K562 (cell line): ENCODE measurements at regions not wholly inside any gene's neighbourhood (a gene's known extent, or its start where the extent isn't known, plus 50 kb on each side); places are given as distances from the start of the nearest gene placed in this dataset.
"Not testable (repeated sequence)": the region's sequence is repeated elsewhere in the genome, so short reads cannot be mapped to it uniquely, and the experiment has no call there.

Experiments used
- ATAC-seq: fragments of 200-7000 bp; cut with Tn5 transposase; 3 replicates; pipeline ENCODE4 v1.9.1; 2020; ENCODE audit warnings: moderate library complexity
- BruUV-seq: library from RNA; stranded (reverse); fragments of 400-500 nt; replicated peaks from 2 replicates; lab custom pipeline; 2021; lab: Mats Ljungman, UMichigan
- CTCF ChIA-PET: fragments of 300-600 bp; formaldehyde crosslinking; extraction: SDS; loops from one replicate; lab custom pipeline; 2021; ENCODE audit warnings: low intra/inter-chr PET ratio; lab: Yijun Ruan, JAX
- POLR2A ChIA-PET: fragments of 300-600, 350-650 bp; sonication (Branson Sonifier 250); formaldehyde crosslinking; extraction: SDS; loops from one replicate; lab custom pipeline; 2021; ENCODE audit warnings: antibody characterized with exemption, inconsistent platforms; lab: Yijun Ruan, JAX
- DNase-seq, 4 experiments: peaks; one replicate each; pipeline versions ENCODE4 v3.0.0 to v3.0.0-alpha.2; 2011 to 2018; ENCODE audit warnings: low spot score in 3 of 4, mixed read lengths in 3 of 4; ENCODE audit errors: extremely low read depth in 1 of 4
- FAIRE-seq: peaks from 2 replicates; lab custom pipeline; 2011; peaks lifted over from hg19 to GRCh38; lab: Jason Lieb, UNC
- H2AFZ ChIP-seq: 2 replicates; pipeline ENCODE4 v1.6.0; 2011; ENCODE audit warnings: low read depth, low read length, control low read depth, inconsistent platforms
- H3K27ac ChIP-seq: fragments of 200-600 bp; 3 replicates; pipeline ENCODE4 v1.8.0; 2011; ENCODE audit warnings: low read depth, mild to moderate bottlenecking, control low read depth, inconsistent platforms, low read length, moderate library complexity, mixed read lengths; ENCODE audit errors: extremely low read depth
- H3K27me3 ChIP-seq, 2 experiments: fragments of 300-600 bp in 1 of 2; 2 replicates in 1 of 2; 3 replicates in 1 of 2; pipeline versions ENCODE4 v1.6.0 to v1.8.0; 2011; ENCODE audit warnings: inconsistent platforms in 2 of 2, low read length in 2 of 2, mild to moderate bottlenecking in 1 of 2, mixed read lengths in 1 of 2, moderate library complexity in 1 of 2; ENCODE audit not compliant: control insufficient read depth in 2 of 2, insufficient read depth in 2 of 2
- H3K36me3 ChIP-seq: fragments of 300-600 bp; 3 replicates; pipeline ENCODE4 v1.8.0; 2011; ENCODE audit warnings: mild to moderate bottlenecking, low read length, inconsistent platforms; ENCODE audit not compliant: control insufficient read depth, insufficient read depth
- H3K4me1 ChIP-seq, 2 experiments: fragments of 200-600 bp in 1 of 2; replicated peaks in 1 of 2; 2 replicates in 1 of 2; 3 replicates in 1 of 2; pipeline versions ENCODE4 v1.5.1 to v1.8.0; 2011; ENCODE audit warnings: inconsistent platforms in 2 of 2, low read length in 2 of 2, mild to moderate bottlenecking in 1 of 2, mixed read lengths in 1 of 2, moderate library complexity in 1 of 2; ENCODE audit not compliant: control insufficient read depth in 2 of 2, insufficient read depth in 2 of 2
- H3K4me2 ChIP-seq: 2 replicates; pipeline ENCODE4 v1.6.1; 2011; ENCODE audit warnings: low read length, control low read depth, inconsistent platforms, mixed read lengths; ENCODE audit not compliant: insufficient read depth
- H3K4me3 ChIP-seq: fragments of 200-600 bp; sonication (generic), shearing (Covaris generic); 2 replicates; pipeline ENCODE4 v1.5.1; 2016; ENCODE audit warnings: control low read depth, inconsistent platforms
- H3K79me2 ChIP-seq: fragments of 200-600 bp; 3 replicates; pipeline ENCODE4 v1.8.0; 2011; ENCODE audit warnings: low read length, inconsistent platforms; ENCODE audit not compliant: control insufficient read depth, insufficient read depth
- H3K9ac ChIP-seq, 2 experiments: 2 replicates each; pipeline versions ENCODE4 v1.6.0 to v1.6.1; 2011; ENCODE audit warnings: low read depth in 2 of 2, low read length in 2 of 2, control low read depth in 1 of 2, inconsistent platforms in 1 of 2, mild to moderate bottlenecking in 1 of 2, mixed read lengths in 1 of 2; ENCODE audit not compliant: insufficient read depth in 1 of 2
- H3K9me1 ChIP-seq: one replicate; pipeline ENCODE4 v1.6.0; 2011; ENCODE audit warnings: inconsistent platforms, mild to moderate bottlenecking, low read length, moderate library complexity; ENCODE audit not compliant: control insufficient read depth, insufficient read depth
- H3K9me3 ChIP-seq: replicated peaks from 2 replicates; pipeline ENCODE4 v1.5.1; 2011; ENCODE audit warnings: low read depth, low read length, inconsistent platforms; ENCODE audit not compliant: control insufficient read depth, insufficient read depth
- H4K20me1 ChIP-seq: replicated peaks from 2 replicates; pipeline ENCODE4 v1.6.1; 2011; ENCODE audit warnings: low read length, inconsistent platforms, mixed read lengths; ENCODE audit not compliant: control insufficient read depth, insufficient read depth
- KDM5B ChIP-seq: fragments of 200-600 bp; sonication (generic); IDR thresholded peaks from 2 replicates; pipeline ENCODE4 v1.6.1; 2012; ENCODE audit warnings: low read depth, mild to moderate bottlenecking, moderate library complexity, low read length, control low read depth, inconsistent platforms; ENCODE audit not compliant: insufficient replicate concordance
- NR2C2 ChIP-seq, 2 experiments: fragments of 200-800 bp in 1 of 2; sonication (Bioruptor generic) in 1 of 2; sonication (generic) in 1 of 2; formaldehyde crosslinking in 1 of 2; IDR thresholded peaks; 2 replicates each; pipeline versions ENCODE4 v1.6.1 to v1.8.0; 2016 to 2022; ENCODE audit warnings: mild to moderate bottlenecking in 1 of 2, missing compliant biosample characterization in 1 of 2, missing genetic modification characterization in 1 of 2, missing genetic modification reagents in 1 of 2
- NRF1 ChIP-seq, 2 experiments: fragments of 450-650 bp; IDR thresholded peaks in 1 of 2; conservative IDR thresholded peaks in 1 of 2; 2 replicates each; pipeline ENCODE4 v1.6.1; 2014; ENCODE audit warnings: mild to moderate bottlenecking in 2 of 2
- PHF8 ChIP-seq: fragments of 200-600 bp; sonication (generic); IDR thresholded peaks from 2 replicates; pipeline ENCODE4 v1.6.1; 2012; ENCODE audit warnings: mixed run types, mild to moderate bottlenecking, inconsistent platforms, low read length, moderate library complexity, borderline replicate concordance
- RBFOX2 ChIP-seq: fragments of 200-400 bp; formaldehyde crosslinking; IDR thresholded peaks from 2 replicates; pipeline ENCODE4 v1.6.1; 2017; ENCODE audit warnings: low read depth, mild to moderate bottlenecking, low read length, moderate library complexity
- ZFX ChIP-seq: sonication (generic); formaldehyde crosslinking; IDR thresholded peaks from 2 replicates; pipeline ENCODE4 v1.8.0; 2022; ENCODE audit warnings: mild to moderate bottlenecking, missing genetic modification reagents, moderate library complexity
- WGBS: fragments of 100-300 bp; shearing (Covaris generic); methylation state at CpG from one replicate; pipeline ENCODE4 v1.1.6; 2016; ENCODE audit warnings: low coverage, mixed read lengths; ENCODE audit not compliant: insufficient coverage; ENCODE audit errors: missing lambda C conversion rate; 5-methylcytosine and 5-hydroxymethylcytosine counted together
- in situ Hi-C: fragments of 300-500 bp; cut with MboI; formaldehyde crosslinking; loops from 4 replicates; pipeline ENCODE4 v1.15.0; 2018; ENCODE audit warnings: inconsistent platforms, mixed read lengths
- intact Hi-C: fragments of 100-400 bp; cut with micrococcal nuclease; formaldehyde crosslinking; loops from 2 replicates; pipeline ENCODE4 v1.14.2; 2022
- TF ChIP-seq, protein P1 (sequence below): sonication (generic); formaldehyde crosslinking; IDR thresholded peaks from 2 replicates; pipeline ENCODE4 v1.9.0; 2022; ENCODE audit warnings: mild to moderate bottlenecking, missing genetic modification reagents
- TF ChIP-seq, protein P2 (sequence below): sonication (generic); formaldehyde crosslinking; IDR thresholded peaks from 2 replicates; pipeline ENCODE4 v1.8.0; 2022; ENCODE audit warnings: mild to moderate bottlenecking, missing genetic modification reagents

DNA sequence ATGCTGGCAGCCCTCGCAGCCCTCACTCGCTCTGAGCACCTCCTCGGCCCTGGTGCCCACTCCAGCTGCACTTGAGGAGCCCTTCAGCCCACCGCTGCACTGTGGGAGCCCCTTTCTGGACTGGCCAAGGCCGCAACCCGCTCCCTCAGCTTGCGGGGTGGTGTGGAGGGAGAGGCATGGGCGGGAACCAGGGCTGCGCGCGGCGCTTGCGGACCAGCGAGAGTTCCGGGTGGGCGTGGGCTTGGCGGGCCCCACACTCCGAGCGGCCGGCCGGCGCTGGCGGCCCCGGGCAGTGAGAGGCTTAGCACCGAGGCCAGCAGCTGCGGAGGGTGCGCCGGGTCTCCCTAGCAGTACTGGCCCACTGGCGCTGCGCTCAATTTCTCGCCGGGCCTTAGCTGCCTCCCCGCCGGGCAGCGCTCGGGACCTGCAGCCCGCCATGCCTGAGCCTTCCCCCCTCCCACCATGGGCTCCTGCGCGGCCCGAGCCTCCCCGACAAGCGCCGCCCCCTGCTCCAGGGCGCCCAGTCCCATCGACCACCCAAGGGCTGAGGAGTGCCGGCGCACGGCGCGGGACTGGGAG, 283.7 kb upstream of the TMEM132C start:
- ATAC-seq; H3K9me3 ChIP-seq; H4K20me1 ChIP-seq; H3K9ac ChIP-seq; H3K4me3 ChIP-seq; POLR2A ChIA-PET; FAIRE-seq; H3K27ac ChIP-seq; CTCF ChIA-PET; H2AFZ ChIP-seq; H3K79me2 ChIP-seq; H3K9me1 ChIP-seq; in situ Hi-C loops; intact Hi-C loops; H3K27me3 ChIP-seq; H3K4me1 ChIP-seq; H3K4me2 ChIP-seq; BruUV-seq; H3K36me3 ChIP-seq; TF ChIP-seq NR2C2 (CRISPR knock-in tag; IDR thresholded peaks at IDR 0.05): not testable (repeated sequence)
- TF ChIP-seq NRF1 (conservative IDR thresholded peaks at IDR 0.05 in 1 of 2, IDR thresholded peaks at IDR 0.05 in 1 of 2) (0 out of 4 replicates have a peak, but pooled peaks of 1 of the 2 experiments have one; percentile 15), ZFX (CRISPR knock-in tag) (peak; percentile 81), PHF8 (peak; percentile 55; the same call in 1 of the 2 replicates), KDM5B (peak; percentile 58), RBFOX2 (peak; percentile 27; the same call in 1 of the 2 replicates), NR2C2 (tag; IDR thresholded peaks at IDR 0.05) (0 out of 2 replicates have a peak, but pooled peaks have one; percentile 18)
- TF ChIP-seq, protein P1, sequence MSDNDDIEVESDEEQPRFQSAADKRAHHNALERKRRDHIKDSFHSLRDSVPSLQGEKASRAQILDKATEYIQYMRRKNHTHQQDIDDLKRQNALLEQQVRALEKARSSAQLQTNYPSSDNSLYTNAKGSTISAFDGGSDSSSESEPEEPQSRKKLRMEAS (CRISPR knock-in tag) = peak; percentile 57; the same call in 1 of the 2 replicates
- TF ChIP-seq, protein P2, sequence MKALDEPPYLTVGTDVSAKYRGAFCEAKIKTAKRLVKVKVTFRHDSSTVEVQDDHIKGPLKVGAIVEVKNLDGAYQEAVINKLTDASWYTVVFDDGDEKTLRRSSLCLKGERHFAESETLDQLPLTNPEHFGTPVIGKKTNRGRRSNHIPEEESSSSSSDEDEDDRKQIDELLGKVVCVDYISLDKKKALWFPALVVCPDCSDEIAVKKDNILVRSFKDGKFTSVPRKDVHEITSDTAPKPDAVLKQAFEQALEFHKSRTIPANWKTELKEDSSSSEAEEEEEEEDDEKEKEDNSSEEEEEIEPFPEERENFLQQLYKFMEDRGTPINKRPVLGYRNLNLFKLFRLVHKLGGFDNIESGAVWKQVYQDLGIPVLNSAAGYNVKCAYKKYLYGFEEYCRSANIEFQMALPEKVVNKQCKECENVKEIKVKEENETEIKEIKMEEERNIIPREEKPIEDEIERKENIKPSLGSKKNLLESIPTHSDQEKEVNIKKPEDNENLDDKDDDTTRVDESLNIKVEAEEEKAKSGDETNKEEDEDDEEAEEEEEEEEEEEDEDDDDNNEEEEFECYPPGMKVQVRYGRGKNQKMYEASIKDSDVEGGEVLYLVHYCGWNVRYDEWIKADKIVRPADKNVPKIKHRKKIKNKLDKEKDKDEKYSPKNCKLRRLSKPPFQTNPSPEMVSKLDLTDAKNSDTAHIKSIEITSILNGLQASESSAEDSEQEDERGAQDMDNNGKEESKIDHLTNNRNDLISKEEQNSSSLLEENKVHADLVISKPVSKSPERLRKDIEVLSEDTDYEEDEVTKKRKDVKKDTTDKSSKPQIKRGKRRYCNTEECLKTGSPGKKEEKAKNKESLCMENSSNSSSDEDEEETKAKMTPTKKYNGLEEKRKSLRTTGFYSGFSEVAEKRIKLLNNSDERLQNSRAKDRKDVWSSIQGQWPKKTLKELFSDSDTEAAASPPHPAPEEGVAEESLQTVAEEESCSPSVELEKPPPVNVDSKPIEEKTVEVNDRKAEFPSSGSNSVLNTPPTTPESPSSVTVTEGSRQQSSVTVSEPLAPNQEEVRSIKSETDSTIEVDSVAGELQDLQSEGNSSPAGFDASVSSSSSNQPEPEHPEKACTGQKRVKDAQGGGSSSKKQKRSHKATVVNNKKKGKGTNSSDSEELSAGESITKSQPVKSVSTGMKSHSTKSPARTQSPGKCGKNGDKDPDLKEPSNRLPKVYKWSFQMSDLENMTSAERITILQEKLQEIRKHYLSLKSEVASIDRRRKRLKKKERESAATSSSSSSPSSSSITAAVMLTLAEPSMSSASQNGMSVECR (CRISPR knock-in tag) = 0 out of 2 replicates have a peak, but pooled peaks have one; percentile 27
- 5% methylated on average over 38 of the region's 50 CpGs for WGBS
- peak in 1 of 4 experiments; percentile 4 for DNase-seq
